ENCODE measurements at regions not wholly inside any gene's neighbourhood (a gene's known extent, or its start where the extent isn't known, plus 50 kb on each side); places are given as distances from the start of the nearest gene placed in this dataset.

- H3K4me3 ChIP-seq (ENCODE audit: insufficient read depth, low read length, poor library complexity, severe bottlenecking), result no peak overlapping the region
- H3K9me3 ChIP-seq (ENCODE audit: insufficient read depth, low read length), result no peaks in the 10 kb centered on the region
- H3K4me2 ChIP-seq (ENCODE audit: low read depth, low read length, poor library complexity, severe bottlenecking), result no peak overlapping the region
- H2AFZ ChIP-seq (ENCODE audit: low read depth, low read length, severe bottlenecking), result no peak overlapping the region
- H4K20me1 ChIP-seq (ENCODE audit: low read depth, low read length), result no peaks in the 10 kb centered on the region
- no peaks in the 10 kb centered on the region for H3K79me2 ChIP-seq (ENCODE audit: insufficient read depth, low read length)
- H3F3A ChIP-seq (ENCODE audit: insufficient read depth), result no peaks in the 10 kb centered on the region
- no peaks in the 10 kb centered on the region for H3K36me3 ChIP-seq (ENCODE audit: low read length)
- TF ChIP-seq, protein P1, sequence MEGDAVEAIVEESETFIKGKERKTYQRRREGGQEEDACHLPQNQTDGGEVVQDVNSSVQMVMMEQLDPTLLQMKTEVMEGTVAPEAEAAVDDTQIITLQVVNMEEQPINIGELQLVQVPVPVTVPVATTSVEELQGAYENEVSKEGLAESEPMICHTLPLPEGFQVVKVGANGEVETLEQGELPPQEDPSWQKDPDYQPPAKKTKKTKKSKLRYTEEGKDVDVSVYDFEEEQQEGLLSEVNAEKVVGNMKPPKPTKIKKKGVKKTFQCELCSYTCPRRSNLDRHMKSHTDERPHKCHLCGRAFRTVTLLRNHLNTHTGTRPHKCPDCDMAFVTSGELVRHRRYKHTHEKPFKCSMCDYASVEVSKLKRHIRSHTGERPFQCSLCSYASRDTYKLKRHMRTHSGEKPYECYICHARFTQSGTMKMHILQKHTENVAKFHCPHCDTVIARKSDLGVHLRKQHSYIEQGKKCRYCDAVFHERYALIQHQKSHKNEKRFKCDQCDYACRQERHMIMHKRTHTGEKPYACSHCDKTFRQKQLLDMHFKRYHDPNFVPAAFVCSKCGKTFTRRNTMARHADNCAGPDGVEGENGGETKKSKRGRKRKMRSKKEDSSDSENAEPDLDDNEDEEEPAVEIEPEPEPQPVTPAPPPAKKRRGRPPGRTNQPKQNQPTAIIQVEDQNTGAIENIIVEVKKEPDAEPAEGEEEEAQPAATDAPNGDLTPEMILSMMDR (IDR thresholded peaks at IDR 0.05; ENCODE audit: insufficient read depth, low read length, poor library complexity, severe bottlenecking), result no peak
- no peak for TF ChIP-seq EZH2phosphoT487 (conservative IDR thresholded peaks at IDR 0.05; ENCODE audit: low read length)
- no peaks in the 10 kb centered on the region for H3K27me3 ChIP-seq (ENCODE audit: low read length)
- no peak overlapping the region for H3K27ac ChIP-seq (ENCODE audit: low read depth, low read length)
- no peaks in the 10 kb centered on the region for H3K9me2 ChIP-seq (replicated peaks; ENCODE audit: insufficient read depth, low read length)
- no peak overlapping the region for H3K9ac ChIP-seq (ENCODE audit: low read length)
Observed at GRCh38 chr3:23071758-23072157, 131.4 kb upstream of the UBE2E2 start.

DNA sequence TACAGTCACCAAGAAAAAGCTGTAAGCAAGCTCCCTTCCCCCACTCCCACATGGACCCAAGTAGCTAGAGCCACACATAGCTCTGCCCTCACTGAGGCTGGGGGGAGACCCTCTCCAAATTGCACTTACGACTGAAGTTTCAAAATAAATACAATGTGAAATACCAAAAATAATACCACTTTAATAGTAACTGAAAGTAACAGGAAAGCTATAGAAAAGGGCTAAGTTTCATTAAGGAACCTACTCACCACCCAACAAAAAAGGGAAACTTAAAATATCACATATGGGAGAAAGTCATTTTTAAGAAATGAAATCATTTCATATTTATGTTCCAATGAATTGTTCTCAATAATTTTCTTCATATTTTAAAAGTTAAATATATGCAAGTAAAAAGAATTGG lies 130.4 kb upstream of the UBE2E2 start:
- TF ChIP-seq, protein P1 (IDR thresholded peaks at IDR 0.05; ENCODE audit: insufficient read depth, low read length, poor library complexity, severe bottlenecking), result no peak
- no peak for TF ChIP-seq EZH2phosphoT487 (conservative IDR thresholded peaks at IDR 0.05; ENCODE audit: low read length)
- Histone ChIP-seq H3K9ac (ENCODE audit: low read length) (no peak overlapping the region), H3K27me3 (ENCODE audit: low read length) (no peaks in the 10 kb centered on the region), H2AFZ (ENCODE audit: low read depth, low read length, severe bottlenecking) (no peak overlapping the region), H4K20me1 (ENCODE audit: low read depth, low read length) (no peaks in the 10 kb centered on the region), H3F3A (ENCODE audit: insufficient read depth) (no peaks in the 10 kb centered on the region), H3K9me2 (replicated peaks; ENCODE audit: insufficient read depth, low read length) (no peaks in the 10 kb centered on the region), H3K9me3 (ENCODE audit: insufficient read depth, low read length) (no peaks in the 10 kb centered on the region), H3K79me2 (ENCODE audit: insufficient read depth, low read length) (no peaks in the 10 kb centered on the region), H3K27ac (ENCODE audit: low read depth, low read length) (no peak overlapping the region), H3K4me3 (ENCODE audit: insufficient read depth, low read length, poor library complexity, severe bottlenecking) (no peak overlapping the region), H3K36me3 (ENCODE audit: low read length) (no peaks in the 10 kb centered on the region), H3K4me2 (ENCODE audit: low read depth, low read length, poor library complexity, severe bottlenecking) (no peak overlapping the region)

- Histone ChIP-seq H3K4me2 (ENCODE audit: low read depth, low read length, poor library complexity, severe bottlenecking) (no peak overlapping the region), H3K27me3 (ENCODE audit: low read length) (no peaks in the 10 kb centered on the region)
Observed at GRCh38 chr3:23073724-23074305, 129.3 kb upstream of the UBE2E2 start.

More at GRCh38 chr3:23073724-23074305, 129.3 kb upstream of the UBE2E2 start:
- H3K4me3 ChIP-seq (ENCODE audit: insufficient read depth, low read length, poor library complexity, severe bottlenecking), result no peak overlapping the region
- H3K79me2 ChIP-seq (ENCODE audit: insufficient read depth, low read length), result no peaks in the 10 kb centered on the region
- H3K9me2 ChIP-seq (replicated peaks; ENCODE audit: insufficient read depth, low read length), result no peaks in the 10 kb centered on the region
- no peaks in the 10 kb centered on the region for H4K20me1 ChIP-seq (ENCODE audit: low read depth, low read length)
- H3K9ac ChIP-seq (ENCODE audit: low read length), result no peak overlapping the region
- H3K27ac ChIP-seq (ENCODE audit: low read depth, low read length), result no peak overlapping the region
- H3K9me3 ChIP-seq (ENCODE audit: insufficient read depth, low read length), result no peaks in the 10 kb centered on the region
- no peaks in the 10 kb centered on the region for H3F3A ChIP-seq (ENCODE audit: insufficient read depth)
- H2AFZ ChIP-seq (ENCODE audit: low read depth, low read length, severe bottlenecking), result no peak overlapping the region
- TF ChIP-seq, protein P1 (IDR thresholded peaks at IDR 0.05; ENCODE audit: insufficient read depth, low read length, poor library complexity, severe bottlenecking), result no peak
- TF ChIP-seq EZH2phosphoT487 (conservative IDR thresholded peaks at IDR 0.05; ENCODE audit: low read length), result no peak
- H3K36me3 ChIP-seq (ENCODE audit: low read length), result no peaks in the 10 kb centered on the region
